ENCODE measurements at regions not wholly inside any gene's neighbourhood (a gene's known extent, or its start where the extent isn't known, plus 50 kb on each side); places are given as distances from the start of the nearest gene placed in this dataset.

DNA sequence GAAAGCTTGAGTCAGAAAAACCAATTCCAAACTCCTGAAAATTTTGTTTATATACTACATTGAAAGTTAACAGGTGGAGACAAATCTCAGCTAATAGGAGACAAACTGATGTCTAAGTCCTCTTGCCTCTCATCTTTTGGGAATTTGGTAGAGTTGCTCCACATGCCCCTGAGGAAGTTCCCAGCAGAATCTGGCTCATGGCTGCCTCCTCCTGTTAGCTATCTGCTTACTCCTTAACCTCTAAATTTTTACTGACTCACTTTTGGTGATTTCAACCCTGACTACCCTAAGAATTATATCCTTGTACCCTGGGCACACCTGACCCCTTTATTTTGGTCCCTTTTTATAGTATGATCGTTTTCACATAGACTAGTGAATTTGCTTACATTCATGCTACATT lies 633.7 kb upstream of the USP24 start:
- no peak for DNase-seq (ENCODE audit: low spot score)
- H3K4me3 Mint-ChIP-seq (ENCODE audit: low read depth) = no peak overlapping the region
- no peaks in the 10 kb centered on the region for H3K9me3 Mint-ChIP-seq
- no peak overlapping the region for H3K27ac Mint-ChIP-seq
- H3K36me3 Mint-ChIP-seq (ENCODE audit: low read depth) = no peaks in the 10 kb centered on the region
- intact Hi-C loops (cut with micrococcal nuclease) = no loop called here
- no peaks in the 10 kb centered on the region for H3K4me1 Mint-ChIP-seq (ENCODE audit: low read depth)
- H3K27me3 Mint-ChIP-seq (ENCODE audit: low read depth) = no peaks in the 10 kb centered on the region

DNA sequence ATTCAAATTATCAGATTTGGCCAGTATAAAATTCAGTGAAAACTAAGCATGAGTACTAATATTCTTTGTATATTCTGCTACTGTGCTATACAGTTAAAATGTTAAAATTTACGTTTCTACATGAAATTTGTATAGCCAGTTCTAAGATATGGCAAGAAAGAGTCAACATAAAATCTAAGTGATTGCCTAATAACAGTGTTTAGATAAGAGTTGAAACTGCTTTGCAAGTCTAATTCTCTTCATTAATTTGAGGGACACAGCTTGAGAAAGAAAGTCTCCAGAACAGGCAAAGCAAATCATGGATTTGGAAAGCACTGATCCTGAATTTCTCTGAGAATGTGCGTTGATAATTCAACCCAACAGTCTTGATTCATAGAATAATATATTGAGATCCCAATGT lies 630.9 kb upstream of the USP24 start:
- no peak for DNase-seq (ENCODE audit: low spot score)
- Mint-ChIP-seq H3K4me3 (ENCODE audit: low read depth) (no peak overlapping the region), H3K4me1 (ENCODE audit: low read depth) (no peaks in the 10 kb centered on the region), H3K9me3 (no peaks in the 10 kb centered on the region), H3K36me3 (ENCODE audit: low read depth) (no peaks in the 10 kb centered on the region), H3K27me3 (ENCODE audit: low read depth) (no peaks in the 10 kb centered on the region), H3K27ac (no peak overlapping the region)
- intact Hi-C loops (cut with micrococcal nuclease) = no loop called here

DNA sequence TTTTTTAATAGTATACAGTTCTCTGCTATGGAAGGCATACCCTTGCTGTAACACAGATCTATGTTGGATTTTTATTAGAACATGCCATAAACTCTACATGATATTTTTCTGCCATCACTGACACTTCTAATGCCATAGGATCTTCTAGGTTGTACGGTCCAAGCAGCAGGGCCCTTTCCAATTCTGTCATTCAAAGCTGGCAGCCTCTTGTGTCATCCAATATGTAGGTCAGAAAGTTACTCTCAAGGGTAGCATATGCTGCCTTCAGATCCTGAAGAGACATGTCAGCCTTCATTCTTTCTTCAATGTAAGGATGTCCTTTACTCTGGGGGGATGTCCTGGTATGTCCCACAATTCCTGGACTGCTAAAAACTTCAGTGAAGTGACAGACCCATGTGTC lies 629.2 kb upstream of the USP24 start:
- H3K27me3 Mint-ChIP-seq (ENCODE audit: low read depth) = no peaks in the 10 kb centered on the region
- intact Hi-C loops (cut with micrococcal nuclease) = no loop called here
- no peaks in the 10 kb centered on the region for H3K36me3 Mint-ChIP-seq (ENCODE audit: low read depth)
- H3K4me3 Mint-ChIP-seq (ENCODE audit: low read depth) = no peak overlapping the region
- DNase-seq (ENCODE audit: low spot score) = no peak
- H3K4me1 Mint-ChIP-seq (ENCODE audit: low read depth) = no peaks in the 10 kb centered on the region
- H3K27ac Mint-ChIP-seq = no peak overlapping the region
- H3K9me3 Mint-ChIP-seq = no peaks in the 10 kb centered on the region

DNA sequence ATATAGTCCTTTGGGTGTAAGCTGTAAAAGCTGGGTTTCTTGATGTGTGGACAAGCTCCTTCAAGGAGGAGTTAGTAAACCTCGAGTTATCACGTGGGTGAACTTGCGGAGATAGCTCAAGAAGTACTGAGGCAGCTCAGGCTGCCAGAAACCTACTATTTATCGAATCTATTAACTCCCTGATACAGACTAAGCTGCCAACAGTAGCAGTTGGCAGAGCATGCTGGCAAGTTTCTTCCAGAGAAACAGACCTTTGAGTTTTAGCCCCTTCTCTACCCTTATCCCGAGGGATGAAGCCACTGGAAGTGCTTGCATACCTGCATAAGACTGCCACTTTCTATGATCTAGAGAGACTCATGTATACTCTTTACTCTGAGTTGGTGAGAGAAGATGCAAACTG lies 624.5 kb upstream of the USP24 start:
- intact Hi-C loops (cut with micrococcal nuclease) = no loop called here
- Mint-ChIP-seq H3K4me1 (ENCODE audit: low read depth) (no peaks in the 10 kb centered on the region), H3K27me3 (ENCODE audit: low read depth) (no peaks in the 10 kb centered on the region)

DNA sequence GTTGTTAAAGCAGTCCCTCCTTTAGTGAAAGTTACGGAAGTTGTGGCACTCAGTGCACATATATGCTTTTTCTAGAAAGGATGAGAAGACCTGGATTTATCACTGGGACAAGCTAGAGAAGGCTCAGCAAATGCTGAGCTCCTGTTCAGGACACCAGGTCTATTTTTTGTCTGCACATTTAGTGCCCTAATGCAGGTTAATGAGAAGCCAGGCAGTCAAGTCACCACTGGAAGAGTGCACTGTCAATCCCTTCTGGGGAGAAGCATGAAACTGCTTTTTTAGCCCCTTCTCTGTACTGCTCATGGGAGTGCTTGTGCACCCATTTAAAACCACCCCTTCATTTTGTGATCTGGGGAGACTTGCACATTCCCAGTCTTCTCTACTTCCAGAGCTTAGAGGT lies 624.1 kb upstream of the USP24 start:
- H3K9me3 Mint-ChIP-seq = no peaks in the 10 kb centered on the region

More for the DNA sequence above, 624.5 kb upstream of the USP24 start:
- Mint-ChIP-seq H3K4me3 (ENCODE audit: low read depth) (no peak overlapping the region), H3K27ac (no peak overlapping the region), H3K9me3 (no peaks in the 10 kb centered on the region), H3K36me3 (ENCODE audit: low read depth) (no peaks in the 10 kb centered on the region)
- no peak for DNase-seq (ENCODE audit: low spot score)

DNA sequence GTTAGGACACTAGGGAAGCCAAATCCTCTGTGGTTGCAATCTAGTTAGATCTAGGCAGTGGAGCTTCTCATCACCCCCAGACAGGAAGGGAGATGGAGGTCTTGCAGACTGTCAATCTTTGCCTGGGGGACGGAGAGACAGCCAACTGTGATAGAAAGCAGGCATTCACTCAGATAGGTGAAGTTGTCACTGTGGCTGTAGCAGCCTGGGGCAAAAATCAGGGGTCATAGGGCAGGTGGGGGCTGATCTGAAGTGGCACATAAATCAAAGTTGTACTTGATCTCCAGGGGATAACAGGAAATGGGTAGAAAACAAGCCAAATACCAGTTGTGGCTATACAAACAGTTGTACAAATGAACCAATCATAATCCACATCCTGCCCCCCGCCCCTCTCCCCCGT lies 620.9 kb upstream of the USP24 start:
- Mint-ChIP-seq H3K27me3 (ENCODE audit: low read depth) (no peaks in the 10 kb centered on the region), H3K9me3 (no peaks in the 10 kb centered on the region), H3K36me3 (ENCODE audit: low read depth) (no peaks in the 10 kb centered on the region), H3K4me3 (ENCODE audit: low read depth) (no peak overlapping the region), H3K4me1 (ENCODE audit: low read depth) (no peaks in the 10 kb centered on the region), H3K27ac (no peak overlapping the region)
- no peak for DNase-seq (ENCODE audit: low spot score)
- intact Hi-C loops (cut with micrococcal nuclease) = no loop called here

More for the DNA sequence above, 624.1 kb upstream of the USP24 start:
- intact Hi-C loops (cut with micrococcal nuclease) = no loop called here
- no peak overlapping the region for H3K4me3 Mint-ChIP-seq (ENCODE audit: low read depth)
- H3K36me3 Mint-ChIP-seq (ENCODE audit: low read depth) = no peaks in the 10 kb centered on the region
- no peaks in the 10 kb centered on the region for H3K4me1 Mint-ChIP-seq (ENCODE audit: low read depth)
- no peaks in the 10 kb centered on the region for H3K27me3 Mint-ChIP-seq (ENCODE audit: low read depth)
- no peak overlapping the region for H3K27ac Mint-ChIP-seq
- no peak for DNase-seq (ENCODE audit: low spot score)

DNA sequence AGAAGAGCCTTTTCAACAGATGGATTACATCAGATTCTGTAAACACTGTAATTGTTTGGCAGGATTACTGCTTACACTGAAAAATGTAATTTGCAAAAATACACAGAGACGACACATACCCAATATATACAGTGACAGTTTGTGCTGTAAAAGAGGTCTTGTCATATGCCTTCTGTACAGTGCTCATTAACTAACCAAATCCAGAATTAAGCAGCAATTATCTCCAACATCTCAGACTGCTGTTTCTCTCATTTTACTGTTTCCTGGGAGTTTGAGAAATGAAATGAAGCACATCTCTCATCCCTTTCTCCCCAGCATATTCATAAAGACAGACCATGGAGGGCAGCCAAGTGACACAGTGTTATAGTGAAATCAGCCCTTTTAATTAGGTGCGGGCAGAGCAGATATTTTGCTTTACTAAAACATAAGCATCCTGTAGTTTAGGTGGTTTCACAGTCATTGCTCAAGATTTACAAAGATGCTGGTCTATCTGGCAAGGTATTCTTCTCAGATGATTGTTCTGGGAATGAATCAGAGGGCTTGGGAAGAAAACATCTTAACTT lies 618.4 kb upstream of the USP24 start:
- Mint-ChIP-seq H3K36me3 (ENCODE audit: low read depth) (no peaks in the 10 kb centered on the region), H3K9me3 (no peaks in the 10 kb centered on the region), H3K27ac (no peak overlapping the region), H3K4me1 (ENCODE audit: low read depth) (no peaks in the 10 kb centered on the region), H3K4me3 (ENCODE audit: low read depth) (no peak overlapping the region), H3K27me3 (ENCODE audit: low read depth) (no peaks in the 10 kb centered on the region)
- intact Hi-C loops (cut with micrococcal nuclease) = no loop called here
- DNase-seq (ENCODE audit: low spot score) = no peak

DNA sequence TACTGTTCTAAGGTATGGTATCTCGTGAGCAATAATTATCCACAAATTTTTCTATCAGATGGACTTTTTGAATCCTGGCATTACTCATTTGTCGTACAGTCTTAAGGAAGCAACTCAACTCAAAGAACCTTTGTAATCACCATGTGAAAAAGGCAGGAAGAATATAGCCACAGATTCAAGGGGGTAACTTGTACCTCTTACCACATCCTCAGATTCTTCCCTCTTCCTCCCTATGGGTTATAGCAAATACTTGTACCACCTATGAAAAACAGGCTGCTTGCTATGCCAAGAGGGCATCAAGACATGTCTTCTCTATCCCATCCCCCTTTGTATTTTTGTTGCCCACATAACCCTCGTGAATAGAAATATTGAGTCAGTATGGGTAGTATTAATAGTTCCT lies 616.6 kb upstream of the USP24 start:
- H3K36me3 Mint-ChIP-seq (ENCODE audit: low read depth) = no peaks in the 10 kb centered on the region
- no peaks in the 10 kb centered on the region for H3K4me1 Mint-ChIP-seq (ENCODE audit: low read depth)
- no peak overlapping the region for H3K4me3 Mint-ChIP-seq (ENCODE audit: low read depth)
- no peaks in the 10 kb centered on the region for H3K9me3 Mint-ChIP-seq
- no peak overlapping the region for H3K27ac Mint-ChIP-seq
- DNase-seq (ENCODE audit: low spot score) = no peak
- H3K27me3 Mint-ChIP-seq (ENCODE audit: low read depth) = no peaks in the 10 kb centered on the region
- intact Hi-C loops (cut with micrococcal nuclease) = no loop called here

DNA sequence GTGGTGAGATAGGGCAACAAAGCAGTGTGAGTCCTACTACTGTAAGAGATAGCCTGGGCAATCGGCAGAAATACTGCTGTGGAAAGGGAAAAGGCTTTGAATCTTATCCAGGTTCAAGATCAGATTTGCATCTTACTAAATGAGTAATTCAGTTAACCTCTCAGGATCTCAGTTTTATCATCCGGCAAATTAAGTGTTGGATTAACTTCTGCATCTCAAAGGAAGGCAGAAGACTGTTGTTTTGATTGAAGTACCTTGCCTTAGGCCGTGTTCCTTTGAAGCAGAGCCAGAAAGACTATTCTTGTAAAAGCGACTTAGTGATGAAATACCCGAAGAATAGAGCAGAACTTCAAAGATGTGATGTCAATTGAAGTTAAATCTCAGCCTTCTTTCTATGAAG lies 612.9 kb upstream of the USP24 start:
- no peaks in the 10 kb centered on the region for H3K27me3 Mint-ChIP-seq (ENCODE audit: low read depth)

DNA sequence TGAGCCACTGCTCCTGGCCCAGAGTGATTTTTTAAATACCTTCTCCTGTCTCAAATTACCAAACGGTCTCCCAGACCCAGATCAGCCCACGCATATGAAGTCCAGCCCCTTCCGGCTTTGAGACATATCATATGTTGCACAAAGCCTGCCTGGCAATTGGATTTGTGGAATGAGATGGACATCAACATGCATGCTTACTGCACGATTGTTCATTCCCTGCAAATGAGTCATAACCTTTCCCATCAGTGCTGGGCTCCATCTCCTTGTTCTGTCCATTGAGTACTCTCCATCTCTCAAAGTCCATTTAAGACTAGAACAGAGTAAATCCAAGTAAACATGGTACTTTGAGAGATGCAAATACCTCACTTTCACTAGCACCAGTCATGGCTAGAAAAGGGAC lies 612.2 kb upstream of the USP24 start:
- Mint-ChIP-seq H3K27ac (no peak overlapping the region), H3K4me3 (ENCODE audit: low read depth) (no peak overlapping the region), H3K27me3 (ENCODE audit: low read depth) (no peaks in the 10 kb centered on the region), H3K36me3 (ENCODE audit: low read depth) (no peaks in the 10 kb centered on the region), H3K4me1 (ENCODE audit: low read depth) (no peaks in the 10 kb centered on the region), H3K9me3 (no peaks in the 10 kb centered on the region)
- no peak for DNase-seq (ENCODE audit: low spot score)
- intact Hi-C loops (cut with micrococcal nuclease) = no loop called here

More for the DNA sequence above, 612.9 kb upstream of the USP24 start:
- H3K27ac Mint-ChIP-seq = no peak overlapping the region
- no peaks in the 10 kb centered on the region for H3K9me3 Mint-ChIP-seq
- no peak for DNase-seq (ENCODE audit: low spot score)
- no peak overlapping the region for H3K4me3 Mint-ChIP-seq (ENCODE audit: low read depth)
- intact Hi-C loops (cut with micrococcal nuclease) = no loop called here
- H3K4me1 Mint-ChIP-seq (ENCODE audit: low read depth) = no peaks in the 10 kb centered on the region
- H3K36me3 Mint-ChIP-seq (ENCODE audit: low read depth) = no peaks in the 10 kb centered on the region

DNA sequence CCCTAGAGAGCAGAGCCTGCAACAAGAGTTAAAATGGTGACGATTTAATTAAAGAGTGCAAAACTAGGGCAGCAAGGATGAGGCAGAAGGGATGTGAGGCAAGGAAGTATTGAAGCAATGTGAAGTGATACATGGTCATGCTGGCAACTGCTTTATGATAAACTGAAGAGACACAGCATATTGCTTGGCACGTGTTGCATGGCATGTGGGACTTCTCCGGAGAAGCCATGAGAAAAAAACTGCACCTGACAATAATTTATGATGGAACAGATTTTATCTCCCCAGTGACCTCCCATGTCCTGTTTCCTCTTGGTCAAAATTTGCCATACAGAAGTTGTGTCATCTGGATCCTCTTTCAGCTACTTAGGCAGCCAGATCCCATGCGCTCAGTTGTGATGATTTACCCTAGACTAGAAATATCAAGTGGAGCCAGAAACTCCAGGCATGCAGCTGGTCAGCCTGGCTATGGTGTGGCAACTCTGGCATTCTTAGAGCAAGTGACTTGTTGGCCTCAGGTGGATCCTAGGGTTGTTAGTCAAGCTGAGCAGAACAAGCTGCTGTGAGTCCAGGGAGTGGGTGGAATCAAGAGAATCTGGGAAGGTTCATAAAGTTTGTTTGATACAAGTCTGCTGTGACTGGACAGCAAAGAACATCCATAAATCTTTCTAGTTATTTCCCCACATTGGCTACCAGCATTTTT lies 611.4 kb upstream of the USP24 start:
- Mint-ChIP-seq H3K27ac (no peak overlapping the region), H3K27me3 (ENCODE audit: low read depth) (no peaks in the 10 kb centered on the region), H3K4me1 (ENCODE audit: low read depth) (no peaks in the 10 kb centered on the region), H3K9me3 (no peaks in the 10 kb centered on the region), H3K4me3 (ENCODE audit: low read depth) (no peak overlapping the region), H3K36me3 (ENCODE audit: low read depth) (no peaks in the 10 kb centered on the region)
- intact Hi-C loops (cut with micrococcal nuclease) = no loop called here
- DNase-seq (ENCODE audit: low spot score) = no peak

DNA sequence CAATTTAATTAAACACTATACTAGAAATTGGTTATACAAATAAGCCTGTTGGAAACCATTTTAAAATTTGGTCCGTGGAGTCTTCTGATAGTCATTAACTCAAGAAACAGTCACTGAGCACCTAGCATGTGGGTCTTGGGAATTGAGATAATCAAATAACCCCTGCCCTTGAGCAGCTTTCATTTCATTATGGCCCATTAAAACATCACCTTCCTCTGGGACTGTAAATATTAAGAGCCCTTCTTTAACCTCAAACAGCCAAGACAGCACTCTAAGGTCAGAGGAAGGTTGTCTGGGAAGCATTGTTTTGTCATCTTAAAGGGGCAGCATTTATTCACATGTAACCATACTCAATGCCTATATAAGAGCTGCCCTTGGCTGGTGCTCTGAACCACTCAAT lies 610.3 kb upstream of the USP24 start:
- Mint-ChIP-seq H3K4me1 (ENCODE audit: low read depth) (no peaks in the 10 kb centered on the region), H3K9me3 (no peaks in the 10 kb centered on the region), H3K4me3 (ENCODE audit: low read depth) (no peak overlapping the region), H3K27ac (no peak overlapping the region), H3K27me3 (ENCODE audit: low read depth) (no peaks in the 10 kb centered on the region), H3K36me3 (ENCODE audit: low read depth) (no peaks in the 10 kb centered on the region)
- intact Hi-C loops (cut with micrococcal nuclease) = no loop called here
- DNase-seq (ENCODE audit: low spot score) = no peak

DNA sequence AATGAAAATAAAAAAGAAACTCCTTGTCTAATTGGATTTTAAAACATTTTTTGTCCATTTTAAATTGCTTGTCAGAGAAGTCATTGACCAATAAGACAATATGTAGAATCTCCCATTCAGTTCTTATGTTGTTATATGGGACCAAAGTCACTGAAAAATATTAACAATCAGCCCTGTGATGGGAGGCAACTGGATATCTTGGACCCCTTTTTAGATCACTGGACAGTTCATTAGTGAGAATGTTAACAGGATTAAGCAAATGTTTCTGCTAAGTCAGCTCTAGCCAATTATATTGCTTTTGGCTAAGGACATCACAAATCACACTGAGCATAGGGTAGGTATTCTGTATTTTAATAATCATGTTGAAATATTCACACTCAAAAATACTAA lies 609.1 kb upstream of the USP24 start:
- Mint-ChIP-seq H3K9me3 (no peaks in the 10 kb centered on the region), H3K27me3 (ENCODE audit: low read depth) (no peaks in the 10 kb centered on the region), H3K4me3 (ENCODE audit: low read depth) (no peak overlapping the region), H3K27ac (no peak overlapping the region), H3K36me3 (ENCODE audit: low read depth) (no peaks in the 10 kb centered on the region), H3K4me1 (ENCODE audit: low read depth) (no peaks in the 10 kb centered on the region)
- intact Hi-C loops (cut with micrococcal nuclease) = no loop called here
- no peak for DNase-seq (ENCODE audit: low spot score)
